HUES6 (cell line): ENCODE measurements at regions not wholly inside any gene's neighbourhood (a gene's known extent, or its start where the extent isn't known, plus 50 kb on each side); places are given as distances from the start of the nearest gene placed in this dataset.

Source experiments
- H3K27ac ChIP-seq: 2 replicates; pipeline ENCODE4 v1.7.0; 2013; ENCODE audit warnings: low read depth, mild to moderate bottlenecking, low read length, inconsistent platforms
- H3K27me3 ChIP-seq: 2 replicates; pipeline ENCODE4 v1.6.1; 2013; ENCODE audit warnings: low read length; ENCODE audit not compliant: control insufficient read depth, insufficient read depth
- H3K36me3 ChIP-seq: 2 replicates; pipeline ENCODE4 v1.6.1; 2013; ENCODE audit warnings: low read length; ENCODE audit not compliant: control insufficient read depth, insufficient read depth
- H3K4me1 ChIP-seq: 2 replicates; pipeline ENCODE4 v1.6.1; 2013; ENCODE audit warnings: low read length; ENCODE audit not compliant: control insufficient read depth, insufficient read depth
- H3K4me3 ChIP-seq: 2 replicates; pipeline ENCODE4 v1.5.1; 2013; ENCODE audit warnings: low read depth, low read length
- H3K9ac ChIP-seq: one replicate; pipeline ENCODE4 v1.6.1; 2013; ENCODE audit warnings: mild to moderate bottlenecking, low read length
- H3K9me3 ChIP-seq: 2 replicates; pipeline ENCODE4 v1.6.1; 2013; ENCODE audit warnings: low read depth, low read length; ENCODE audit not compliant: control insufficient read depth, insufficient read depth

- no peaks in the 10 kb centered on the region for H3K9me3 ChIP-seq
- H3K4me3 ChIP-seq = no peak overlapping the region
- H3K4me1 ChIP-seq = no peaks in the 10 kb centered on the region
- no peaks in the 10 kb centered on the region for H3K36me3 ChIP-seq
- H3K27me3 ChIP-seq = no peaks in the 10 kb centered on the region
- H3K27ac ChIP-seq = no peak overlapping the region
- H3K9ac ChIP-seq = no peak overlapping the region
Observed at GRCh38 chr2:59726228-59727120, 827.0 kb downstream of the BCL11A start.

GRCh38 chr2:59724746-59725145 is 828.7 kb downstream of the BCL11A start:
- H3K27me3 ChIP-seq = no peaks in the 10 kb centered on the region
- no peaks in the 10 kb centered on the region for H3K4me1 ChIP-seq
- no peaks in the 10 kb centered on the region for H3K9me3 ChIP-seq
- H3K36me3 ChIP-seq = no peaks in the 10 kb centered on the region
- H3K27ac ChIP-seq = no peak overlapping the region
- no peak overlapping the region for H3K4me3 ChIP-seq
- no peak overlapping the region for H3K9ac ChIP-seq

GRCh38 chr2:59720296-59720866 is 833.1 kb downstream of the BCL11A start:
- no peaks in the 10 kb centered on the region for H3K4me1 ChIP-seq
- no peaks in the 10 kb centered on the region for H3K9me3 ChIP-seq
- H3K36me3 ChIP-seq = no peaks in the 10 kb centered on the region
- H3K27ac ChIP-seq = no peak overlapping the region
- no peak overlapping the region for H3K4me3 ChIP-seq
- H3K27me3 ChIP-seq = no peaks in the 10 kb centered on the region
- no peak overlapping the region for H3K9ac ChIP-seq

GRCh38 chr2:59713577-59713976 is 839.9 kb downstream of the BCL11A start:
- Histone ChIP-seq H3K9me3 (no peaks in the 10 kb centered on the region), H3K27ac (no peak overlapping the region), H3K4me3 (no peak overlapping the region), H3K36me3 (no peaks in the 10 kb centered on the region), H3K27me3 (no peaks in the 10 kb centered on the region), H3K4me1 (no peaks in the 10 kb centered on the region), H3K9ac (no peak overlapping the region)

- Histone ChIP-seq H3K9ac (no peak overlapping the region), H3K27me3 (no peaks in the 10 kb centered on the region), H3K36me3 (no peaks in the 10 kb centered on the region), H3K9me3 (no peaks in the 10 kb centered on the region), H3K4me1 (no peaks in the 10 kb centered on the region), H3K4me3 (no peak overlapping the region), H3K27ac (no peak overlapping the region)
Observed at GRCh38 chr2:59711121-59711520, 842.3 kb downstream of the BCL11A start.

- Histone ChIP-seq H3K27ac (no peak overlapping the region), H3K36me3 (no peaks in the 10 kb centered on the region), H3K4me1 (no peaks in the 10 kb centered on the region), H3K9ac (no peak overlapping the region), H3K27me3 (no peaks in the 10 kb centered on the region), H3K9me3 (peaks cover 7% of the 10 kb centered on the region; the same call in 1 of the 2 replicates), H3K4me3 (no peak overlapping the region)
Observed at GRCh38 chr2:59706729-59707128, 846.7 kb downstream of the BCL11A start.

- no peak overlapping the region for H3K27ac ChIP-seq
- H3K9me3 ChIP-seq = peaks cover 7% of the 10 kb centered on the region; the same call in 1 of the 2 replicates
- H3K27me3 ChIP-seq = no peaks in the 10 kb centered on the region
- no peak overlapping the region for H3K9ac ChIP-seq
- H3K4me3 ChIP-seq = no peak overlapping the region
- H3K4me1 ChIP-seq = no peaks in the 10 kb centered on the region
- H3K36me3 ChIP-seq = no peaks in the 10 kb centered on the region
Observed at GRCh38 chr2:59703796-59704195, 849.7 kb downstream of the BCL11A start.

- no peaks in the 10 kb centered on the region for H3K27me3 ChIP-seq
- no peaks in the 10 kb centered on the region for H3K36me3 ChIP-seq
- H3K4me1 ChIP-seq = no peaks in the 10 kb centered on the region
- H3K4me3 ChIP-seq = no peak overlapping the region
- no peak overlapping the region for H3K9ac ChIP-seq
- peaks cover 7% of the 10 kb centered on the region; the same call in 1 of the 2 replicates for H3K9me3 ChIP-seq
- no peak overlapping the region for H3K27ac ChIP-seq
Observed at GRCh38 chr2:59702026-59702425, 851.4 kb downstream of the BCL11A start.

GRCh38 chr2:59701271-59701994 is 852.0 kb downstream of the BCL11A start:
- Histone ChIP-seq H3K9ac (no peak overlapping the region), H3K9me3 (peaks cover 7% of the 10 kb centered on the region; the same call in 1 of the 2 replicates), H3K4me1 (no peaks in the 10 kb centered on the region), H3K36me3 (no peaks in the 10 kb centered on the region), H3K27ac (no peak overlapping the region), H3K4me3 (no peak overlapping the region), H3K27me3 (no peaks in the 10 kb centered on the region)

GRCh38 chr2:59694176-59694575 is 859.3 kb downstream of the BCL11A start:
- Histone ChIP-seq H3K4me3 (no peak overlapping the region), H3K4me1 (peaks cover 6% of the 10 kb centered on the region; the same call in 1 of the 2 replicates), H3K9me3 (no peaks in the 10 kb centered on the region), H3K27me3 (no peaks in the 10 kb centered on the region), H3K27ac (no peak overlapping the region), H3K36me3 (no peaks in the 10 kb centered on the region), H3K9ac (no peak overlapping the region)
